ENCODE measurements at regions not wholly inside any gene's neighbourhood (a gene's known extent, or its start where the extent isn't known, plus 50 kb on each side); places are given as distances from the start of the nearest gene placed in this dataset.
"Not testable (repeated sequence)": the region's sequence is repeated elsewhere in the genome, so short reads cannot be mapped to it uniquely, and the experiment has no call there.

- not testable (repeated sequence) for TF ChIP-seq CTCF, POLR2A (IDR thresholded peaks at IDR 0.05)
Observed at GRCh38 chr9:67763133-67763532, 95.6 kb upstream of the ANKRD20A1 start.
